ENCODE measurements at regions not wholly inside any gene's neighbourhood (a gene's known extent, or its start where the extent isn't known, plus 50 kb on each side); places are given as distances from the start of the nearest gene placed in this dataset.
"Not testable (repeated sequence)": the region's sequence is repeated elsewhere in the genome, so short reads cannot be mapped to it uniquely, and the experiment has no call there.

- H3K36me3 ChIP-seq (ENCODE audit: control insufficient read depth in 5 of 5, insufficient read depth in 5 of 5, low read length in 5 of 5): no peaks in the 10 kb centered on the region
- no peak overlapping the region for H3K4me3 ChIP-seq (ENCODE audit: low read depth in 1 of 5, low read length in 5 of 5)
- no peak overlapping the region for H3K27ac ChIP-seq (ENCODE audit: low read depth, low read length)
- no peaks in the 10 kb centered on the region for H3K4me1 ChIP-seq (ENCODE audit: control insufficient read depth in 5 of 5, insufficient read depth in 5 of 5, low read length in 5 of 5)
- H3K27me3 ChIP-seq (ENCODE audit: control insufficient read depth in 5 of 5, insufficient read depth in 4 of 5, low read length in 5 of 5): no peaks in the 10 kb centered on the region
- no peak overlapping the region for H3K9ac ChIP-seq (ENCODE audit: low read length in 5 of 5)
- H3K9me3 ChIP-seq (ENCODE audit: control insufficient read depth in 5 of 5, low read length in 5 of 5): no peaks in the 10 kb centered on the region
Measured at GRCh38 chr5:58314356-58315210, 145.3 kb downstream of the PLK2 start.

GRCh38 chr5:58312299-58312698 lies 147.6 kb downstream of the PLK2 start:
- H3K4me3 ChIP-seq (ENCODE audit: low read depth in 1 of 5, low read length in 5 of 5): no peak overlapping the region
- no peaks in the 10 kb centered on the region for H3K36me3 ChIP-seq (ENCODE audit: control insufficient read depth in 5 of 5, insufficient read depth in 5 of 5, low read length in 5 of 5)
- H3K9ac ChIP-seq (ENCODE audit: low read length in 5 of 5): no peak overlapping the region
- H3K27ac ChIP-seq (ENCODE audit: low read depth, low read length): no peak overlapping the region
- no peaks in the 10 kb centered on the region for H3K27me3 ChIP-seq (ENCODE audit: control insufficient read depth in 5 of 5, insufficient read depth in 4 of 5, low read length in 5 of 5)
- no peaks in the 10 kb centered on the region for H3K9me3 ChIP-seq (ENCODE audit: control insufficient read depth in 5 of 5, low read length in 5 of 5)
- no peaks in the 10 kb centered on the region for H3K4me1 ChIP-seq (ENCODE audit: control insufficient read depth in 5 of 5, insufficient read depth in 5 of 5, low read length in 5 of 5)

- Histone ChIP-seq H3K4me3 (ENCODE audit: low read depth in 1 of 5, low read length in 5 of 5) (no peak overlapping the region), H3K9me3 (ENCODE audit: control insufficient read depth in 5 of 5, low read length in 5 of 5) (no peaks in the 10 kb centered on the region), H3K27ac (ENCODE audit: low read depth, low read length) (no peak overlapping the region), H3K27me3 (ENCODE audit: control insufficient read depth in 5 of 5, insufficient read depth in 4 of 5, low read length in 5 of 5) (no peaks in the 10 kb centered on the region), H3K36me3 (ENCODE audit: control insufficient read depth in 5 of 5, insufficient read depth in 5 of 5, low read length in 5 of 5) (no peaks in the 10 kb centered on the region), H3K4me1 (ENCODE audit: control insufficient read depth in 5 of 5, insufficient read depth in 5 of 5, low read length in 5 of 5) (no peaks in the 10 kb centered on the region), H3K9ac (ENCODE audit: low read length in 5 of 5) (no peak overlapping the region)
Measured at GRCh38 chr5:58311526-58311925, 148.4 kb downstream of the PLK2 start.

- H3K36me3 ChIP-seq (ENCODE audit: control insufficient read depth in 5 of 5, insufficient read depth in 5 of 5, low read length in 5 of 5); H3K9me3 ChIP-seq (ENCODE audit: control insufficient read depth in 5 of 5, low read length in 5 of 5); H3K27me3 ChIP-seq (ENCODE audit: control insufficient read depth in 5 of 5, insufficient read depth in 4 of 5, low read length in 5 of 5); H3K9ac ChIP-seq (ENCODE audit: low read length in 5 of 5); H3K4me1 ChIP-seq (ENCODE audit: control insufficient read depth in 5 of 5, insufficient read depth in 5 of 5, low read length in 5 of 5); H3K4me3 ChIP-seq (ENCODE audit: low read depth in 1 of 5, low read length in 5 of 5); H3K27ac ChIP-seq (ENCODE audit: low read depth, low read length): not testable (repeated sequence)
Measured at GRCh38 chr5:58308384-58308783, 151.5 kb downstream of the PLK2 start.

- no peaks in the 10 kb centered on the region for H3K9me3 ChIP-seq (ENCODE audit: control insufficient read depth in 5 of 5, low read length in 5 of 5)
- no peak overlapping the region for H3K4me3 ChIP-seq (ENCODE audit: low read depth in 1 of 5, low read length in 5 of 5)
- no peak overlapping the region for H3K27ac ChIP-seq (ENCODE audit: low read depth, low read length)
- H3K36me3 ChIP-seq (ENCODE audit: control insufficient read depth in 5 of 5, insufficient read depth in 5 of 5, low read length in 5 of 5): no peaks in the 10 kb centered on the region
- no peaks in the 10 kb centered on the region for H3K4me1 ChIP-seq (ENCODE audit: control insufficient read depth in 5 of 5, insufficient read depth in 5 of 5, low read length in 5 of 5)
- no peak overlapping the region for H3K9ac ChIP-seq (ENCODE audit: low read length in 5 of 5)
- H3K27me3 ChIP-seq (ENCODE audit: control insufficient read depth in 5 of 5, insufficient read depth in 4 of 5, low read length in 5 of 5): no peaks in the 10 kb centered on the region
Measured at GRCh38 chr5:58300346-58300895, 159.5 kb downstream of the PLK2 start.

GRCh38 chr5:58299256-58299655 lies 160.6 kb downstream of the PLK2 start:
- Histone ChIP-seq H3K27ac (ENCODE audit: low read depth, low read length) (no peak overlapping the region), H3K9ac (ENCODE audit: low read length in 5 of 5) (no peak overlapping the region), H3K4me3 (ENCODE audit: low read depth in 1 of 5, low read length in 5 of 5) (no peak overlapping the region), H3K36me3 (ENCODE audit: control insufficient read depth in 5 of 5, insufficient read depth in 5 of 5, low read length in 5 of 5) (no peaks in the 10 kb centered on the region), H3K27me3 (ENCODE audit: control insufficient read depth in 5 of 5, insufficient read depth in 4 of 5, low read length in 5 of 5) (no peaks in the 10 kb centered on the region), H3K9me3 (ENCODE audit: control insufficient read depth in 5 of 5, low read length in 5 of 5) (no peaks in the 10 kb centered on the region), H3K4me1 (ENCODE audit: control insufficient read depth in 5 of 5, insufficient read depth in 5 of 5, low read length in 5 of 5) (peaks cover 0 to 4% (median 0%) of the 10 kb centered on the region in 5 donors)

GRCh38 chr5:58294598-58295305 lies 165.1 kb downstream of the PLK2 start:
- peaks cover 0 to 4% (median 0%) of the 10 kb centered on the region in 5 donors for H3K4me1 ChIP-seq (ENCODE audit: control insufficient read depth in 5 of 5, insufficient read depth in 5 of 5, low read length in 5 of 5)
- no peak overlapping the region for H3K27ac ChIP-seq (ENCODE audit: low read depth, low read length)
- H3K36me3 ChIP-seq (ENCODE audit: control insufficient read depth in 5 of 5, insufficient read depth in 5 of 5, low read length in 5 of 5): no peaks in the 10 kb centered on the region
- H3K27me3 ChIP-seq (ENCODE audit: control insufficient read depth in 5 of 5, insufficient read depth in 4 of 5, low read length in 5 of 5): no peaks in the 10 kb centered on the region
- H3K9ac ChIP-seq (ENCODE audit: low read length in 5 of 5): no peak overlapping the region
- H3K4me3 ChIP-seq (ENCODE audit: low read depth in 1 of 5, low read length in 5 of 5): no peak overlapping the region
- H3K9me3 ChIP-seq (ENCODE audit: control insufficient read depth in 5 of 5, low read length in 5 of 5): no peaks in the 10 kb centered on the region

GRCh38 chr5:58288275-58288674 lies 171.6 kb downstream of the PLK2 start:
- H3K4me1 ChIP-seq (ENCODE audit: control insufficient read depth in 5 of 5, insufficient read depth in 5 of 5, low read length in 5 of 5); H3K4me3 ChIP-seq (ENCODE audit: low read depth in 1 of 5, low read length in 5 of 5); H3K27ac ChIP-seq (ENCODE audit: low read depth, low read length); H3K36me3 ChIP-seq (ENCODE audit: control insufficient read depth in 5 of 5, insufficient read depth in 5 of 5, low read length in 5 of 5); H3K9me3 ChIP-seq (ENCODE audit: control insufficient read depth in 5 of 5, low read length in 5 of 5); H3K9ac ChIP-seq (ENCODE audit: low read length in 5 of 5); H3K27me3 ChIP-seq (ENCODE audit: control insufficient read depth in 5 of 5, insufficient read depth in 4 of 5, low read length in 5 of 5): not testable (repeated sequence)

- H3K9me3 ChIP-seq (ENCODE audit: control insufficient read depth in 5 of 5, low read length in 5 of 5): no peaks in the 10 kb centered on the region
- no peaks in the 10 kb centered on the region for H3K4me1 ChIP-seq (ENCODE audit: control insufficient read depth in 5 of 5, insufficient read depth in 5 of 5, low read length in 5 of 5)
- H3K36me3 ChIP-seq (ENCODE audit: control insufficient read depth in 5 of 5, insufficient read depth in 5 of 5, low read length in 5 of 5): no peaks in the 10 kb centered on the region
- no peak overlapping the region for H3K9ac ChIP-seq (ENCODE audit: low read length in 5 of 5)
- H3K4me3 ChIP-seq (ENCODE audit: low read depth in 1 of 5, low read length in 5 of 5): no peak overlapping the region
- no peak overlapping the region for H3K27ac ChIP-seq (ENCODE audit: low read depth, low read length)
- no peaks in the 10 kb centered on the region for H3K27me3 ChIP-seq (ENCODE audit: control insufficient read depth in 5 of 5, insufficient read depth in 4 of 5, low read length in 5 of 5)
Measured at GRCh38 chr5:58286741-58287140, 173.1 kb downstream of the PLK2 start.

- Histone ChIP-seq H3K9me3 (ENCODE audit: control insufficient read depth in 5 of 5, low read length in 5 of 5) (no peaks in the 10 kb centered on the region), H3K4me1 (ENCODE audit: control insufficient read depth in 5 of 5, insufficient read depth in 5 of 5, low read length in 5 of 5) (no peaks in the 10 kb centered on the region), H3K9ac (ENCODE audit: low read length in 5 of 5) (no peak overlapping the region), H3K36me3 (ENCODE audit: control insufficient read depth in 5 of 5, insufficient read depth in 5 of 5, low read length in 5 of 5) (no peaks in the 10 kb centered on the region), H3K4me3 (ENCODE audit: low read depth in 1 of 5, low read length in 5 of 5) (no peak overlapping the region), H3K27me3 (ENCODE audit: control insufficient read depth in 5 of 5, insufficient read depth in 4 of 5, low read length in 5 of 5) (no peaks in the 10 kb centered on the region), H3K27ac (ENCODE audit: low read depth, low read length) (no peak overlapping the region)
Measured at GRCh38 chr5:58285900-58286299, 174.0 kb downstream of the PLK2 start.
